GM21447 (cell line): ENCODE measurements at regions not wholly inside any gene's neighbourhood (a gene's known extent, or its start where the extent isn't known, plus 50 kb on each side); places are given as distances from the start of the nearest gene placed in this dataset.
"Not testable (repeated sequence)": the region's sequence is repeated elsewhere in the genome, so short reads cannot be mapped to it uniquely, and the experiment has no call there.

Experiments used
- ATAC-seq: cut with Tn5 transposase; IDR thresholded peaks from one replicate; pipeline ENCODE4 v1.9.1; 2021; ENCODE audit not compliant: unreplicated experiment

- ATAC-seq: no peak
These were observed 606.4 kb upstream of the NR3C2 start for GRCh38 chr4:149048451-149049143.

GRCh38 chr4:149047368-149047767, 605.2 kb upstream of the NR3C2 start:
- no peak for ATAC-seq

GRCh38 chr4:149045731-149046130, 603.5 kb upstream of the NR3C2 start:
- no peak for ATAC-seq

- not testable (repeated sequence) for ATAC-seq
These were observed 597.6 kb upstream of the NR3C2 start for GRCh38 chr4:149039786-149040185.

- ATAC-seq: no peak
These were observed 589.2 kb upstream of the NR3C2 start for GRCh38 chr4:149031399-149031798.

GRCh38 chr4:149029056-149029651, 586.9 kb upstream of the NR3C2 start:
- ATAC-seq: no peak

GRCh38 chr4:149026696-149027095, 584.5 kb upstream of the NR3C2 start:
- no peak for ATAC-seq

GRCh38 chr4:149017002-149017734, 575.0 kb upstream of the NR3C2 start:
- no peak for ATAC-seq

GRCh38 chr4:149009223-149009622, 567.0 kb upstream of the NR3C2 start:
- ATAC-seq: no peak

GRCh38 chr4:149008415-149009025, 566.3 kb upstream of the NR3C2 start:
- no peak for ATAC-seq

- ATAC-seq: no peak
These were observed 563.0 kb upstream of the NR3C2 start for GRCh38 chr4:149005191-149005590.

- no peak for ATAC-seq
These were observed 557.7 kb upstream of the NR3C2 start for GRCh38 chr4:148999924-149000323.

- no peak for ATAC-seq
These were observed 556.5 kb upstream of the NR3C2 start for GRCh38 chr4:148998719-148999118.

GRCh38 chr4:148986951-148987350, 544.7 kb upstream of the NR3C2 start:
- ATAC-seq: no peak

- no peak for ATAC-seq
These were observed 542.7 kb upstream of the NR3C2 start for GRCh38 chr4:148984951-148985350.

GRCh38 chr4:148982200-148982599, 540.0 kb upstream of the NR3C2 start:
- no peak for ATAC-seq

GRCh38 chr4:148980782-148981480, 538.7 kb upstream of the NR3C2 start:
- ATAC-seq: no peak

- ATAC-seq: no peak
These were observed 536.1 kb upstream of the NR3C2 start for GRCh38 chr4:148978301-148978700.

- no peak for ATAC-seq
These were observed 533.2 kb upstream of the NR3C2 start for GRCh38 chr4:148975464-148975863.

- no peak for ATAC-seq
These were observed 522.9 kb upstream of the NR3C2 start for GRCh38 chr4:148965080-148965479.

GRCh38 chr4:148964456-148964855, 522.2 kb upstream of the NR3C2 start:
- no peak for ATAC-seq
